ENCODE measurements at regions not wholly inside any gene's neighbourhood (a gene's known extent, or its start where the extent isn't known, plus 50 kb on each side); places are given as distances from the start of the nearest gene placed in this dataset.

GRCh38 chr18:9042766-9043481 is 59.6 kb upstream of the NDUFV2 start:
- no peak for ATAC-seq
- TF ChIP-seq RARB (CRISPR knock-in tag; IDR thresholded peaks at IDR 0.05) = no peak
- no peak for TF ChIP-seq CSRNP3 (CRISPR knock-in tag; IDR thresholded peaks at IDR 0.05)
- no peak for TF ChIP-seq TCF4 (CRISPR knock-in tag; IDR thresholded peaks at IDR 0.05; ENCODE audit: borderline replicate concordance)
- TF ChIP-seq ZFP3 (CRISPR knock-in tag; IDR thresholded peaks at IDR 0.05) = no peak

GRCh38 chr18:9043581-9043980 is 58.9 kb upstream of the NDUFV2 start:
- TF ChIP-seq ZFP30 (CRISPR knock-in tag; IDR thresholded peaks at IDR 0.05) = no peak
- no peak for TF ChIP-seq POU6F1 (CRISPR knock-in tag; IDR thresholded peaks at IDR 0.05; ENCODE audit: borderline replicate concordance, low read depth)
- no peak for TF ChIP-seq TSHZ2 (CRISPR knock-in tag; IDR thresholded peaks at IDR 0.05)
- no peak for TF ChIP-seq OSR1 (CRISPR knock-in tag; IDR thresholded peaks at IDR 0.05)
- TF ChIP-seq PPARA (CRISPR knock-in tag; IDR thresholded peaks at IDR 0.05; ENCODE audit: borderline replicate concordance) = no peak
- no peak for TF ChIP-seq BACH2 (CRISPR knock-in tag; IDR thresholded peaks at IDR 0.05; ENCODE audit: borderline replicate concordance)
- TF ChIP-seq CSDC2 (CRISPR knock-in tag; IDR thresholded peaks at IDR 0.05) = no peak
- no peak for TF ChIP-seq ESRRG (CRISPR knock-in tag; IDR thresholded peaks at IDR 0.05)
- ATAC-seq = no peak

GRCh38 chr18:9047715-9048114 is 54.8 kb upstream of the NDUFV2 start:
- ATAC-seq = no peak
- no peak for TF ChIP-seq ZC3H10 (CRISPR knock-in tag; IDR thresholded peaks at IDR 0.05)
- no peak for TF ChIP-seq CSRNP3 (CRISPR knock-in tag; IDR thresholded peaks at IDR 0.05)
- no peak for TF ChIP-seq CREB5 (CRISPR knock-in tag; IDR thresholded peaks at IDR 0.05; ENCODE audit: low read depth)
- TF ChIP-seq PPARA (CRISPR knock-in tag; IDR thresholded peaks at IDR 0.05; ENCODE audit: borderline replicate concordance) = no peak
- no peak for TF ChIP-seq ZNF565 (CRISPR knock-in tag; conservative IDR thresholded peaks at IDR 0.05; ENCODE audit: low read depth)
- TF ChIP-seq ESRRG (CRISPR knock-in tag; IDR thresholded peaks at IDR 0.05) = no peak
- TF ChIP-seq SNAI2 (CRISPR knock-in tag; IDR thresholded peaks at IDR 0.05) = no peak
- TF ChIP-seq ZFP30 (CRISPR knock-in tag; IDR thresholded peaks at IDR 0.05) = no peak
- no peak for TF ChIP-seq BACH2 (CRISPR knock-in tag; IDR thresholded peaks at IDR 0.05; ENCODE audit: borderline replicate concordance)

GRCh38 chr18:9048236-9048635 is 54.3 kb upstream of the NDUFV2 start:
- TF ChIP-seq POU6F1 (CRISPR knock-in tag; IDR thresholded peaks at IDR 0.05; ENCODE audit: borderline replicate concordance, low read depth) (no peak), GLIS3 (CRISPR knock-in tag; IDR thresholded peaks at IDR 0.05) (no peak)
- ATAC-seq = no peak

All from SK-N-SH treated with all-trans-retinoic acid at 6 μM for 48 hours (cell line).